LNCAP (cell line): ENCODE measurements at regions not wholly inside any gene's neighbourhood (a gene's known extent, or its start where the extent isn't known, plus 50 kb on each side); places are given as distances from the start of the nearest gene placed in this dataset.

ENCODE experiments used
- TF ChIP-seq, protein P1 (sequence below): fragments of 450-650 bp; IDR thresholded peaks from 2 replicates; pipeline ENCODE4 v1.5.1; 2017; ENCODE audit warnings: mild to moderate bottlenecking

DNA sequence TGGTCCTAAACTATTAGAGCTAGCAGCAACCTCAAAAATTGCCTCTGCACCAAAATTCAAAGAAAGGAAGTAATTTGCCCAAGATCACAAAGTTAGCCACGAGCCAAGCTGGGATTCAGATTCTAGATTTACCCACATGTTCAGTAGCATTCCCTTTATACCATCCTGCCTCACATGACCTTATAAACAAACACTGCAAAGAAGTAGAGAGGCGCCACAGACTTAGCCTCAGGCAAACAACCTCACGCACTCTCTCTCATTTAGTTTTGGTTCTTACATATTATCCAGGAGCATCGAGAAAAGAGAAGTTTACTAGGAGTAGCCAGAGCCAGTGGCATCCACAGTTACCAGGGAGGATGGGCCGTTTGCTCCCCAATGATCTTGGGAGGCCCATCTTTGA is 226.6 kb downstream of the OSR1 start:
- TF ChIP-seq, protein P1, sequence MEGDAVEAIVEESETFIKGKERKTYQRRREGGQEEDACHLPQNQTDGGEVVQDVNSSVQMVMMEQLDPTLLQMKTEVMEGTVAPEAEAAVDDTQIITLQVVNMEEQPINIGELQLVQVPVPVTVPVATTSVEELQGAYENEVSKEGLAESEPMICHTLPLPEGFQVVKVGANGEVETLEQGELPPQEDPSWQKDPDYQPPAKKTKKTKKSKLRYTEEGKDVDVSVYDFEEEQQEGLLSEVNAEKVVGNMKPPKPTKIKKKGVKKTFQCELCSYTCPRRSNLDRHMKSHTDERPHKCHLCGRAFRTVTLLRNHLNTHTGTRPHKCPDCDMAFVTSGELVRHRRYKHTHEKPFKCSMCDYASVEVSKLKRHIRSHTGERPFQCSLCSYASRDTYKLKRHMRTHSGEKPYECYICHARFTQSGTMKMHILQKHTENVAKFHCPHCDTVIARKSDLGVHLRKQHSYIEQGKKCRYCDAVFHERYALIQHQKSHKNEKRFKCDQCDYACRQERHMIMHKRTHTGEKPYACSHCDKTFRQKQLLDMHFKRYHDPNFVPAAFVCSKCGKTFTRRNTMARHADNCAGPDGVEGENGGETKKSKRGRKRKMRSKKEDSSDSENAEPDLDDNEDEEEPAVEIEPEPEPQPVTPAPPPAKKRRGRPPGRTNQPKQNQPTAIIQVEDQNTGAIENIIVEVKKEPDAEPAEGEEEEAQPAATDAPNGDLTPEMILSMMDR = no peak

DNA sequence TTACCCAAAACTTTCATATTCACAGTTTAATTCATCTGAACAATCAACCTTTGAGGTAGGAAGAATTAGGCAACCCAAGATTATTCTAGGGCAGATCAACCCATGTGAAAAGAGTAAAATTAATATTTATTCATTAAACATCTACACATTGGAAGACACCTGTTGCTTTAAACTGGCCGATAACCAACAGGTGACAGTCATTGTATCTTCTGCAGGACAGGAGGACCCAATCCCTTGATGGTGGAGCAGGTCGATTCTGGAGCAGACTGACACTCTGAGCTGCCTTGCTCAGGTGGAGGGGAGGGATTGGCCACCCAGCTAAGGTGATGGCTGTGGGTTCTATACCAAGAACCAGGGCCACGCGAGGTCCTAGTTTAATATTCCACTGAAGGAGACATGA is 230.3 kb downstream of the OSR1 start:
- TF ChIP-seq, protein P1 = no peak

DNA sequence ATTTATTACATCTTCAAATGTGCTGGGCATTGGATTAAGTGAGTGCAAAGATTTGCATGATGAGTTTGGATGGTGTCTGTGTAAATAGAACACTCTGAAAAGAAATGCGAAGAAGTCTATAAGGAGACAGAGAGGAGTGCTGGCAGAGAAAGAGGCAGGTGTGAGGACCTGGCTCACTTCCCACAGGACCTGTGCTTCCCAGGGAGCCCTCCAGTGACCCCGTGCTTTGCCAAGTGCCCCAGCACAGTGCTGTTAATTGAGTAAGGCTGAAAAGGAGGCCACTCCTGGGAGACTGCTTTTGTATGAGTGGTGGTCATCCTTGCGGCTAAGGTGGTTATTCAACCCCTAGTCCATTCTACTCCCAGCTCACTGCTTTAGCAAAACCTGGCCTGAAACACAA is 230.8 kb downstream of the OSR1 start:
- TF ChIP-seq, protein P1 = no peak

GRCh38 chr2:19125901-19126680 is 232.3 kb downstream of the OSR1 start:
- TF ChIP-seq, protein P1 = no peak

GRCh38 chr2:19124135-19124534 is 234.3 kb downstream of the OSR1 start:
- TF ChIP-seq, protein P1 = no peak

DNA sequence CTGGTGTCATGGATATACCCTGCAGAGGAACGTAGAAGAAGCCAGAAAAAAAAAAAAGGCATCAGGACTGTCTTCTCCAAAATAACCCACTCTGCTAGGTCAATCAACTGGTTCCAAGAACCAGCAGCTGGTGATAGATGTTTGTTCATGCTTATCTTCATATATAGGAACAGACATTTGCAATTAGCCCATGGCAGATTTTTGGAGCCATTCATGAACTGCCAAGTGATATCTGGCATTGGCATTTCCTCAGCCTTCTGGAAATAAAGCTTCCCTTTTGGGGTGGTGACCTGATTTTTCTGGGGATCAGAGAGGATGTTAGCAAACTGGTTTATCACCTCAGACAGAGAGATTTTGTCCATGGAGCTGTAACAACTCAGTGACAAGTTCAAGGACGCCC is 234.9 kb downstream of the OSR1 start:
- TF ChIP-seq, protein P1 = no peak

GRCh38 chr2:19122220-19122619 is 236.2 kb downstream of the OSR1 start:
- TF ChIP-seq, protein P1 = no peak
